ENCODE measurements at regions not wholly inside any gene's neighbourhood (a gene's known extent, or its start where the extent isn't known, plus 50 kb on each side); places are given as distances from the start of the nearest gene placed in this dataset.

GRCh38 chr13:100811024-100811865 lies 136.7 kb upstream of the TMTC4 start (continued):
- no peak for TF ChIP-seq ETV1 (tag; conservative IDR thresholded peaks at IDR 0.05; ENCODE audit: low read depth)
- no peak for TF ChIP-seq E2F4 (CRISPR knock-in tag; IDR thresholded peaks at IDR 0.05; ENCODE audit: low read depth)
- no peak for TF ChIP-seq FOXK2 (conservative IDR thresholded peaks at IDR 0.05 in 1 of 2, IDR thresholded peaks at IDR 0.05 in 1 of 2; ENCODE audit: low read depth in 2 of 2)
- no peak for TF ChIP-seq ZNF830 (CRISPR knock-in tag; IDR thresholded peaks at IDR 0.05)
- TF ChIP-seq SIX5 (IDR thresholded peaks at IDR 0.05; ENCODE audit: borderline replicate concordance in 1 of 2, insufficient read depth in 1 of 2, low read depth in 1 of 2, low read length in 2 of 2): no peak

- Histone ChIP-seq H3K27me3 (ENCODE audit: control insufficient read depth in 2 of 2, insufficient read depth in 2 of 2, low read length in 2 of 2) (no peaks in the 10 kb centered on the region), H3K27ac (ENCODE audit: extremely low read depth, low read depth, low read length) (no peak overlapping the region), H3K4me1 (replicated peaks in 1 of 2; ENCODE audit: control insufficient read depth in 2 of 2, insufficient read depth in 2 of 2, low read length in 2 of 2) (no peaks in the 10 kb centered on the region), H3K9me1 (ENCODE audit: control insufficient read depth, insufficient read depth, low read length) (no peaks in the 10 kb centered on the region), H2AFZ (ENCODE audit: low read depth, low read length) (no peak overlapping the region), H3K4me2 (ENCODE audit: insufficient read depth, low read length) (no peak overlapping the region), H3K36me3 (ENCODE audit: control insufficient read depth, insufficient read depth, low read length) (no peaks in the 10 kb centered on the region), H4K20me1 (replicated peaks; ENCODE audit: control insufficient read depth, insufficient read depth, low read length) (no peaks in the 10 kb centered on the region), H3K9ac (ENCODE audit: insufficient read depth in 1 of 2, low read depth in 2 of 2, low read length in 2 of 2) (no peak overlapping the region), H3K4me3 (no peak overlapping the region), H3K9me3 (replicated peaks; ENCODE audit: control insufficient read depth, insufficient read depth, low read depth, low read length) (no peaks in the 10 kb centered on the region), H3K79me2 (ENCODE audit: control insufficient read depth, insufficient read depth, low read length) (no peaks in the 10 kb centered on the region)
- CTCF ChIA-PET (ENCODE audit: low intra/inter-chr PET ratio): no interaction called here
- WGBS (ENCODE audit: insufficient coverage, low coverage, missing lambda C conversion rate): 0% methylated on average over 3 of the region's 3 CpGs
- ATAC-seq: no peak
- no TSS peak for BruUV-seq (replicated peaks)
- no peak for TF ChIP-seq BMI1 (IDR thresholded peaks at IDR 0.05; ENCODE audit: low read length)
- TF ChIP-seq ID3 (CRISPR knock-in tag; IDR thresholded peaks at IDR 0.05): no peak
- no peak for TF ChIP-seq ID3 (tag; IDR thresholded peaks at IDR 0.05)
- no peak for TF ChIP-seq ZNF445 (CRISPR knock-in tag; IDR thresholded peaks at IDR 0.05; ENCODE audit: low read depth)
- no peak for TF ChIP-seq TRIM28 (IDR thresholded peaks at IDR 0.05)
- no peak for TF ChIP-seq SP2 (IDR thresholded peaks at IDR 0.05; ENCODE audit: extremely low read depth, low read depth, low read length, poor library complexity, severe bottlenecking)
- TF ChIP-seq ZNF584 (CRISPR knock-in tag; IDR thresholded peaks at IDR 0.05; ENCODE audit: low read depth): no peak
- no peak for TF ChIP-seq ZBTB17 (CRISPR knock-in tag; IDR thresholded peaks at IDR 0.05)
- no peak for TF ChIP-seq LEF1 (IDR thresholded peaks at IDR 0.05)
- no peak for TF ChIP-seq CBX5 (IDR thresholded peaks at IDR 0.05; ENCODE audit: borderline replicate concordance, low read depth)
- TF ChIP-seq NFE2L1 (tag; IDR thresholded peaks at IDR 0.05; ENCODE audit: borderline replicate concordance, low read depth): no peak
- no peak for TF ChIP-seq XRCC5 (IDR thresholded peaks at IDR 0.05; ENCODE audit: low read depth, low read length)
- TF ChIP-seq NRF1 (conservative IDR thresholded peaks at IDR 0.05 in 1 of 2, IDR thresholded peaks at IDR 0.05 in 1 of 2): no peak
- no peak for TF ChIP-seq ZNF165 (CRISPR knock-in tag; IDR thresholded peaks at IDR 0.05; ENCODE audit: borderline replicate concordance)
- no peak for TF ChIP-seq ATF2 (CRISPR knock-in tag; IDR thresholded peaks at IDR 0.05)
- POLR2A ChIA-PET: no interaction called here
- FAIRE-seq: no peak
- in situ Hi-C loops (cut with MboI) (no loop called here), intact Hi-C loops (cut with micrococcal nuclease) (no loop called here)
- no peak for DNase-seq (ENCODE audit: extremely low read depth in 1 of 4, low spot score in 3 of 4)
Observed at GRCh38 chr13:100810481-100810880, 135.9 kb upstream of the TMTC4 start.
